Muscle of leg (tissue), 3 donors: ENCODE measurements at regions not wholly inside any gene's neighbourhood (a gene's known extent, or its start where the extent isn't known, plus 50 kb on each side); places are given as distances from the start of the nearest gene placed in this dataset.
"Not testable (repeated sequence)": the region's sequence is repeated elsewhere in the genome, so short reads cannot be mapped to it uniquely, and the experiment has no call there.

Experiments
- DNase-seq: peaks from one replicate; pipeline ENCODE4 v3.0.0; 2013
- H3K27ac ChIP-seq: one replicate; pipeline ENCODE4 v1.5.1; 2013; ENCODE audit warnings: mild to moderate bottlenecking, low read length, control low read depth
- H3K27me3 ChIP-seq: one replicate; pipeline ENCODE4 v1.6.1; 2013; ENCODE audit warnings: low read length; ENCODE audit not compliant: control insufficient read depth, insufficient read depth
- H3K36me3 ChIP-seq: one replicate; pipeline ENCODE4 v1.6.1; 2013; ENCODE audit warnings: low read length; ENCODE audit not compliant: control insufficient read depth, insufficient read depth
- H3K4me1 ChIP-seq: one replicate; pipeline ENCODE4 v1.6.1; 2013; ENCODE audit warnings: low read length; ENCODE audit not compliant: control insufficient read depth, insufficient read depth
- H3K4me3 ChIP-seq: one replicate; pipeline ENCODE4 v1.5.1; 2013; ENCODE audit warnings: low read length, control low read depth
- H3K9me3 ChIP-seq: replicated peaks from 2 replicates; pipeline ENCODE4 v1.6.1; 2013; ENCODE audit warnings: low read depth, low read length; ENCODE audit not compliant: control insufficient read depth
- WGBS: methylation state at CpG from one replicate; pipeline ENCODE4 v1.1.5; 2013; ENCODE audit warnings: missing lambda C conversion rate; ENCODE audit not compliant: insufficient coverage; 5-methylcytosine and 5-hydroxymethylcytosine counted together

- H3K27ac ChIP-seq = no peak overlapping the region
- H3K36me3 ChIP-seq = no peaks in the 10 kb centered on the region
- 100% methylated on average over 1 of the region's 2 CpGs for WGBS
- DNase-seq = no peak
- H3K27me3 ChIP-seq = no peaks in the 10 kb centered on the region
- H3K4me3 ChIP-seq = no peak overlapping the region
- no peaks in the 10 kb centered on the region for H3K4me1 ChIP-seq
- no peaks in the 10 kb centered on the region for H3K9me3 ChIP-seq
Measured at GRCh38 chr11:38784164-38784563, 2186.1 kb upstream of the RAG2 start.

- Histone ChIP-seq H3K4me3 (no peak overlapping the region), H3K36me3 (no peaks in the 10 kb centered on the region), H3K4me1 (no peaks in the 10 kb centered on the region), H3K27me3 (no peaks in the 10 kb centered on the region), H3K9me3 (no peaks in the 10 kb centered on the region), H3K27ac (no peak overlapping the region)
- no peak for DNase-seq
Measured at GRCh38 chr11:38766796-38767195, 2168.8 kb upstream of the RAG2 start.

GRCh38 chr11:38759394-38759793, 2161.4 kb upstream of the RAG2 start:
- no peak for DNase-seq
- Histone ChIP-seq H3K9me3 (no peaks in the 10 kb centered on the region), H3K4me3 (no peak overlapping the region), H3K27me3 (no peaks in the 10 kb centered on the region), H3K36me3 (no peaks in the 10 kb centered on the region), H3K27ac (no peak overlapping the region), H3K4me1 (no peaks in the 10 kb centered on the region)

- Histone ChIP-seq H3K4me1 (no peaks in the 10 kb centered on the region), H3K4me3 (no peak overlapping the region), H3K27me3 (no peaks in the 10 kb centered on the region), H3K36me3 (no peaks in the 10 kb centered on the region), H3K9me3 (no peaks in the 10 kb centered on the region), H3K27ac (no peak overlapping the region)
- DNase-seq = no peak
- WGBS = 90% methylated on average over 5 of the region's 6 CpGs
Measured at GRCh38 chr11:38756537-38756936, 2158.5 kb upstream of the RAG2 start.

GRCh38 chr11:38751421-38751820, 2153.4 kb upstream of the RAG2 start:
- Histone ChIP-seq H3K36me3 (no peaks in the 10 kb centered on the region), H3K27me3 (no peaks in the 10 kb centered on the region), H3K27ac (no peak overlapping the region), H3K9me3 (no peaks in the 10 kb centered on the region), H3K4me3 (no peak overlapping the region), H3K4me1 (no peaks in the 10 kb centered on the region)
- no peak for DNase-seq
- no CpG with 5 or more reads among the region's 2 CpGs for WGBS

- WGBS = no CpG with 5 or more reads among the region's 2 CpGs
- H3K4me1 ChIP-seq = not testable (repeated sequence)
Measured at GRCh38 chr11:38746516-38746915, 2148.5 kb upstream of the RAG2 start.

GRCh38 chr11:38723361-38723760, 2125.3 kb upstream of the RAG2 start:
- Histone ChIP-seq H3K36me3 (no peaks in the 10 kb centered on the region), H3K4me1 (no peaks in the 10 kb centered on the region), H3K27me3 (no peaks in the 10 kb centered on the region), H3K9me3 (no peaks in the 10 kb centered on the region), H3K4me3 (no peak overlapping the region), H3K27ac (no peak overlapping the region)
- WGBS = no CpG with 5 or more reads among the region's 1 CpG
- DNase-seq = no peak

More at GRCh38 chr11:38746516-38746915, 2148.5 kb upstream of the RAG2 start:
- not testable (repeated sequence) for H3K27ac ChIP-seq, H3K36me3 ChIP-seq, H3K4me3 ChIP-seq, DNase-seq, H3K9me3 ChIP-seq, H3K27me3 ChIP-seq

GRCh38 chr11:38721586-38722315, 2123.7 kb upstream of the RAG2 start:
- Histone ChIP-seq H3K9me3 (no peaks in the 10 kb centered on the region), H3K4me3 (no peak overlapping the region), H3K27ac (no peak overlapping the region), H3K4me1 (no peaks in the 10 kb centered on the region), H3K36me3 (no peaks in the 10 kb centered on the region), H3K27me3 (no peaks in the 10 kb centered on the region)
- DNase-seq = peak; percentile 83
- no CpG with 5 or more reads among the region's 1 CpG for WGBS

GRCh38 chr11:38718659-38719058, 2120.6 kb upstream of the RAG2 start:
- Histone ChIP-seq H3K36me3 (no peaks in the 10 kb centered on the region), H3K27ac (no peak overlapping the region), H3K4me1 (no peaks in the 10 kb centered on the region), H3K27me3 (no peaks in the 10 kb centered on the region), H3K9me3 (no peaks in the 10 kb centered on the region), H3K4me3 (no peak overlapping the region)
- no CpG with 5 or more reads among the region's 1 CpG for WGBS
- DNase-seq = no peak

GRCh38 chr11:38718049-38718448, 2120.0 kb upstream of the RAG2 start:
- no peaks in the 10 kb centered on the region for H3K4me1 ChIP-seq
- 40% methylated on average over 1 of the region's 2 CpGs for WGBS

GRCh38 chr11:38711110-38711509, 2113.1 kb upstream of the RAG2 start:
- no peak overlapping the region for H3K4me3 ChIP-seq
- H3K27ac ChIP-seq = no peak overlapping the region
- no peak for DNase-seq
- no peaks in the 10 kb centered on the region for H3K27me3 ChIP-seq
- H3K36me3 ChIP-seq = no peaks in the 10 kb centered on the region
- no peaks in the 10 kb centered on the region for H3K4me1 ChIP-seq
- no peaks in the 10 kb centered on the region for H3K9me3 ChIP-seq

More at GRCh38 chr11:38718049-38718448, 2120.0 kb upstream of the RAG2 start:
- no peaks in the 10 kb centered on the region for H3K36me3 ChIP-seq
- no peak overlapping the region for H3K27ac ChIP-seq
- H3K4me3 ChIP-seq = no peak overlapping the region
- no peak for DNase-seq
- no peaks in the 10 kb centered on the region for H3K9me3 ChIP-seq
- no peaks in the 10 kb centered on the region for H3K27me3 ChIP-seq
